Neutrophil (primary cell): ENCODE measurements at regions not wholly inside any gene's neighbourhood (a gene's known extent, or its start where the extent isn't known, plus 50 kb on each side); places are given as distances from the start of the nearest gene placed in this dataset.

Experiments used
- H3K27ac ChIP-seq: fragments of 200-600 bp; sonication (generic); 2 replicates; pipeline ENCODE4 v1.5.1; 2016; ENCODE audit warnings: mild to moderate bottlenecking, moderate library complexity
- H3K27me3 ChIP-seq: fragments of 200-600 bp; sonication (generic); 2 replicates; pipeline ENCODE4 v1.6.0; 2016; ENCODE audit warnings: mild to moderate bottlenecking
- H3K36me3 ChIP-seq: fragments of 200-600 bp; sonication (generic); 2 replicates; pipeline ENCODE4 v1.5.1; 2017
- H3K4me1 ChIP-seq, 2 experiments: fragments of 200-600 bp in 1 of 2; sonication (generic) in 1 of 2; 1 replicate in 1 of 2; 2 replicates in 1 of 2; pipeline versions ENCODE4 v1.5.1 to v1.6.1; 2013 to 2016; ENCODE audit warnings: low read depth in 1 of 2, low read length in 1 of 2, mild to moderate bottlenecking in 1 of 2, moderate library complexity in 1 of 2; ENCODE audit not compliant: control insufficient read depth in 1 of 2, insufficient read depth in 1 of 2
- H3K4me3 ChIP-seq, 2 experiments: fragments of 200-600 bp in 1 of 2; sonication (generic) in 1 of 2; 1 replicate in 1 of 2; 2 replicates in 1 of 2; pipeline ENCODE4 v1.5.1; 2013 to 2016; ENCODE audit warnings: low read depth in 1 of 2, low read length in 1 of 2, mild to moderate bottlenecking in 1 of 2, moderate library complexity in 1 of 2
- H3K9me3 ChIP-seq: fragments of 200-600 bp; sonication (generic); 2 replicates; pipeline ENCODE4 v1.5.1; 2016
- TF ChIP-seq, protein P1 (sequence below): fragments of 200-600 bp; sonication (generic); IDR thresholded peaks from 2 replicates; pipeline ENCODE4 v1.5.1; 2016; ENCODE audit warnings: antibody characterized with exemption

DNA sequence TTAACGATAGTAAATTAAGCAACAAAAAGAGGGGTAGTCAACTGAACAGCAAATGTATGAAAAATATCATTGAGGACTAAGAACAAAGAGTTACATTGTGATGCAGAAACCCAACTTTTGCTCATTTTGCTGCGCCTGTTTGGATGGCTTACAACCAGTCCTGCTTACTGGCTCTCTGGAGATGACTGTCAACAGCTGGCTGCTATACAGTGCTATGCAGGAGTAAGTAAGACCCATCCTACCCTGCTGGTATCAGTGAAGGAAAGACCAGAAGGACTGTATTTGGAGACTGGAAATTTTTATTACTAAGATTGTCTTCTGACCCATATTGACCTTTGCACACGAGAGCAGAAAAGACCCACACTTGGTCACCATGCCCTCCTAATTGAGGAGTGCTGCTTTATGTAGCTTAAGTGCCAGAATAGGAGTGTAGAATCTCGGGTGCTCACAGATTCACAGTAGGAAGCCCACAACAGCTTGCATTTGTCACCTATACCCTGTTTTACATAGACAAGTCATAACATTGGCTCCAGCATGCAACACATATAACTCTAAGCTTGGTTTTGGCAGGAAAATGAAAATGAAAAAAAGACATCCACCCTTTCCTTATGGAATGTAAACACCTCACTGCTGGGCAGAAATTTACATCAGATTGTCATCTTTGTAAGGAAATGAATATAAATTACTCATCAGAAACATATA lies 1915.0 kb upstream of the CELF4 start:
- Histone ChIP-seq H3K4me3 (no peak overlapping the region), H3K9me3 (no peaks in the 10 kb centered on the region)

DNA sequence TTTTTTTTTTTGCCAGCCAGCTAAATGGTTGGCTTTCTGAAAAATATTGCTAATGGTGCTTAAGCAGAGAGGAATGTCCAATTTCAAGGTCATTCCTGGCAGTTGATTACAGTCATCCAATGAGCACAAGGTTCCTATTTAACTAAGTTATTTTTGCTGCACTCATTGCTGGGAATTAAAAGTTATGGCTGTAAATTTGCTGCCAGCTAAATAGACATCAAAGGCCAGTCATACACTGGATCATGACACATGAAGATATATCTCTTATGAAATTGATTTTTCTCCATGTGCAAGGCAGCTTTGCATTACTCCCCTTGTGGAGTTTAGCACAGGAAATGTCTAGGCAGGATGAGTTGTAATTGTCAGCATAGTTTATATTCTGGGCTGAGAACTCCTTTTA lies 1898.4 kb upstream of the CELF4 start:
- Histone ChIP-seq H3K9me3 (no peaks in the 10 kb centered on the region), H3K36me3 (no peaks in the 10 kb centered on the region), H3K27me3 (no peaks in the 10 kb centered on the region), H3K27ac (no peak overlapping the region), H3K4me3 (no peak overlapping the region), H3K4me1 (no peaks in the 10 kb centered on the region)
- TF ChIP-seq, protein P1, sequence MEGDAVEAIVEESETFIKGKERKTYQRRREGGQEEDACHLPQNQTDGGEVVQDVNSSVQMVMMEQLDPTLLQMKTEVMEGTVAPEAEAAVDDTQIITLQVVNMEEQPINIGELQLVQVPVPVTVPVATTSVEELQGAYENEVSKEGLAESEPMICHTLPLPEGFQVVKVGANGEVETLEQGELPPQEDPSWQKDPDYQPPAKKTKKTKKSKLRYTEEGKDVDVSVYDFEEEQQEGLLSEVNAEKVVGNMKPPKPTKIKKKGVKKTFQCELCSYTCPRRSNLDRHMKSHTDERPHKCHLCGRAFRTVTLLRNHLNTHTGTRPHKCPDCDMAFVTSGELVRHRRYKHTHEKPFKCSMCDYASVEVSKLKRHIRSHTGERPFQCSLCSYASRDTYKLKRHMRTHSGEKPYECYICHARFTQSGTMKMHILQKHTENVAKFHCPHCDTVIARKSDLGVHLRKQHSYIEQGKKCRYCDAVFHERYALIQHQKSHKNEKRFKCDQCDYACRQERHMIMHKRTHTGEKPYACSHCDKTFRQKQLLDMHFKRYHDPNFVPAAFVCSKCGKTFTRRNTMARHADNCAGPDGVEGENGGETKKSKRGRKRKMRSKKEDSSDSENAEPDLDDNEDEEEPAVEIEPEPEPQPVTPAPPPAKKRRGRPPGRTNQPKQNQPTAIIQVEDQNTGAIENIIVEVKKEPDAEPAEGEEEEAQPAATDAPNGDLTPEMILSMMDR = no peak

More for the DNA sequence above, 1915.0 kb upstream of the CELF4 start:
- no peaks in the 10 kb centered on the region for H3K27me3 ChIP-seq
- H3K4me1 ChIP-seq = no peaks in the 10 kb centered on the region
- H3K27ac ChIP-seq = no peak overlapping the region
- H3K36me3 ChIP-seq = no peaks in the 10 kb centered on the region
- TF ChIP-seq, protein P1 = no peak

DNA sequence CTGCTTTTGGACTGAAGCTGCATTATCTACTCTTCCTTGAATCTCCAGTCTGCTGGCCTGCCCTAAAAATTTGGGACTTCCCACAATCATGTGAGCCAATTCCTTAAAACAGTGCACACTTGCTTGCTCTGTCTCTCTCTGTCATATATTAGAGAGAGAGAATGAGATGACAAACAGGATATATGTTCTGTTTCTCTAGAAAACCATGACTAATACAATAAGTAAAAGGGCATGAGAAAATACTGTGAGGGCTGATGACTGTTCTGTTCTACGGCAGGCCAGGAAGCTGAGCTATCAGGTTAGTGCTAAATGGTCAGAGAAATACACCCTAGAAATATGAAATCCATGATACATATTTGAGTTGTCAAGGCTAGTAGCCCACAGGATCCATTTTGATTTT lies 1896.8 kb upstream of the CELF4 start:
- TF ChIP-seq, protein P1 = no peak
- no peaks in the 10 kb centered on the region for H3K4me1 ChIP-seq
- no peaks in the 10 kb centered on the region for H3K27me3 ChIP-seq
- no peak overlapping the region for H3K27ac ChIP-seq
- H3K36me3 ChIP-seq = no peaks in the 10 kb centered on the region
- H3K4me3 ChIP-seq = no peak overlapping the region
- H3K9me3 ChIP-seq = no peaks in the 10 kb centered on the region

DNA sequence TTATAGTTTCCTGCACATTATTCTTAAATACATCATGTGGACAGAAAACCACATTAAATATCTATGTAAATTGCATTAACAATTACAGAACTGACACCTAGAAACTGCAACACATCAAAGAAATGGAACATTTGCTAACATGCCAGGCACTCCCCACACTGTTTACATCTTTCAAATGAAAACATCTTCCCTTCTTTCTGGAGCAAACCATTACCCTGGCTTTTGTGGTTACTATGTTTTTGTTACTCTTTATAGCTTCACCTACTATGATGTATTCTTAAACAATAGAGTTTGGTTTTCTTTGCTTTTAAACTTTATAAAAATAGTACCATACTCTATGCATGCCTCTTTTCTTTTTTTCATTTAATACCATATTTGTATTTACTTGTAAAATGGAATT lies 1894.5 kb upstream of the CELF4 start:
- Histone ChIP-seq H3K36me3 (no peaks in the 10 kb centered on the region), H3K4me1 (no peaks in the 10 kb centered on the region), H3K27me3 (no peaks in the 10 kb centered on the region), H3K4me3 (no peak overlapping the region), H3K9me3 (no peaks in the 10 kb centered on the region), H3K27ac (no peak overlapping the region)
- TF ChIP-seq, protein P1 = no peak

DNA sequence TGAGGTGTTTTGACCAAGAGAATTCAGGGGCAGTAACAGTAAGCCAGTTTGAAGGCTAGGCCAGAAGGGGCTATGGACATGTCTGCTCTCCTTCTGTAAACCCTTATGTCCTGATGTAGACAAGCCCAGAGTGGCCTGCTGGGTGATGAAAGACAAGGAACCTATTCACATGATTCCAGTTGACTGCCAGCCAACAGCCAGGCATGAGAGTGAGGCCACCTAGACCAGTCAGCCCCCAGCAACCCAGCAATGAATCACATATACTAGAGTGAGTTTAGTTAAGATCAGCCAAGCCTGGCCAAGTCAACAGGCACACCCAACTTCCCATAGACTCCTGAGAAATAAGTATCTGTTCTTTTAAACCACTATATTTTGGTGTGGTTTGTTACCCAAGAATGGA lies 1889.7 kb upstream of the CELF4 start:
- H3K4me1 ChIP-seq = no peaks in the 10 kb centered on the region
- no peaks in the 10 kb centered on the region for H3K36me3 ChIP-seq
- no peak overlapping the region for H3K27ac ChIP-seq
- H3K9me3 ChIP-seq = no peaks in the 10 kb centered on the region
- no peaks in the 10 kb centered on the region for H3K27me3 ChIP-seq
- H3K4me3 ChIP-seq = no peak overlapping the region
- TF ChIP-seq, protein P1 = no peak
